Epithelial cell of esophagus (primary cell): ENCODE measurements at regions not wholly inside any gene's neighbourhood (a gene's known extent, or its start where the extent isn't known, plus 50 kb on each side); places are given as distances from the start of the nearest gene placed in this dataset.
"Not testable (repeated sequence)": the region's sequence is repeated elsewhere in the genome, so short reads cannot be mapped to it uniquely, and the experiment has no call there.

Experiments
- DNase-seq: peaks from one replicate; pipeline ENCODE4 v3.0.0; 2010; ENCODE audit warnings: low read depth
- H3K4me3 ChIP-seq: 2 replicates; pipeline ENCODE4 v1.5.1; 2011; ENCODE audit warnings: mild to moderate bottlenecking, low read length, control low read depth
- TF ChIP-seq, protein P1 (sequence below): IDR thresholded peaks from 2 replicates; pipeline ENCODE4 v1.5.1; 2011; ENCODE audit warnings: low read depth, mild to moderate bottlenecking, low read length, control low read depth, inconsistent platforms; ENCODE audit not compliant: insufficient read depth; ENCODE audit errors: missing control alignments

DNA sequence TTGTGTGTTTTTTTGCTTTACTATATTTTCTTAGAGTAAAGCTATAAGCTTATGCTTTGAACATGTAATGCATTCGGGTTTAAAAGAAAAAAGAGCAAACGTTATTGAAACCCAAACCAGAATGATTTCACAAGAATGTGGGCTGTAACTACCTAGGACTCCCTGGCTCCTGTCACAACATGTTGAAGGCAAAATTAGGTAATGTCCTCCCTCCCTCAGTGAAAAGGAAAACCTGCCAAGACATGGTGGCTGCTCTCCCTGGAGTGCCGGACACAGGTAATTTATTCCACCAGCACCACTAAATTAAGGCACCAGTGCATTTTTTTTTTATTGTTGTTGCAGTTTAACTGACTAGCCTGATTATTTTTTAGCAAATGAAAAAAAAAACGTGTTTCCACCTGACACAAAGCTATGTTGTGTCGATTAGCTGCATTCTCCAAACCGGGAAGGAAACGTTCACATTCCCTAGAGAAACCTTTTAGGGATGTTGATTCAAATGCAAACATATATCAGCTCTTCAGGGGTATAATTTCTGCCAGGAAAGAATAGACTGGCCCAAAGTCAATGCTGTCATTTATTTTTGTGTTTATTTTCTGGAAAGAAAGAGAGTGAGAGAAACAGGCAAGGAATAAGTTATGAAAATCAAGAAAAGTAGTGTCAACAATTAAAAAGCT, 134.6 kb downstream of the CCDC34 start:
- no peak overlapping the region for H3K4me3 ChIP-seq
- DNase-seq, result peak; percentile 94
- TF ChIP-seq, protein P1, sequence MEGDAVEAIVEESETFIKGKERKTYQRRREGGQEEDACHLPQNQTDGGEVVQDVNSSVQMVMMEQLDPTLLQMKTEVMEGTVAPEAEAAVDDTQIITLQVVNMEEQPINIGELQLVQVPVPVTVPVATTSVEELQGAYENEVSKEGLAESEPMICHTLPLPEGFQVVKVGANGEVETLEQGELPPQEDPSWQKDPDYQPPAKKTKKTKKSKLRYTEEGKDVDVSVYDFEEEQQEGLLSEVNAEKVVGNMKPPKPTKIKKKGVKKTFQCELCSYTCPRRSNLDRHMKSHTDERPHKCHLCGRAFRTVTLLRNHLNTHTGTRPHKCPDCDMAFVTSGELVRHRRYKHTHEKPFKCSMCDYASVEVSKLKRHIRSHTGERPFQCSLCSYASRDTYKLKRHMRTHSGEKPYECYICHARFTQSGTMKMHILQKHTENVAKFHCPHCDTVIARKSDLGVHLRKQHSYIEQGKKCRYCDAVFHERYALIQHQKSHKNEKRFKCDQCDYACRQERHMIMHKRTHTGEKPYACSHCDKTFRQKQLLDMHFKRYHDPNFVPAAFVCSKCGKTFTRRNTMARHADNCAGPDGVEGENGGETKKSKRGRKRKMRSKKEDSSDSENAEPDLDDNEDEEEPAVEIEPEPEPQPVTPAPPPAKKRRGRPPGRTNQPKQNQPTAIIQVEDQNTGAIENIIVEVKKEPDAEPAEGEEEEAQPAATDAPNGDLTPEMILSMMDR, result no peak

DNA sequence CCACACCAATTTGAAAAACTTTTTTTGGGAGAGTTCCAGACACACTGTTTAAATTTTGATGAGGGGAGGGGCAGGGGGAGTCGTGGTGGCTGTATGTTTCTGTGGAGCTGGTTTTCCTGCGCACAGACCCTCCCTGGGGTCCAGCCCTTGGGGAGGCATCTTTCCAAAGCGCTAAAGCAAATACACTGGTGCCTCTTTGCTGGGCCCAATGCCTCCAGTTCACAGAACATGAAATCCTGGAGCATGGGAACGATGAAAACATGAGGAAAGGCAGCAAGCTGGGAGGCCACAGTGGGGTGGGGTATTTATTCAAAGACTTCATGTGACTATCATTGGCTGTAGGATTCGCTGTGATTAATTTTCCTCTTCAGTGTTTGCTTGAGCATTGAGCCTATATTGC, 135.3 kb downstream of the CCDC34 start:
- H3K4me3 ChIP-seq, result no peak overlapping the region
- DNase-seq, result no peak
- TF ChIP-seq, protein P1, result no peak

DNA sequence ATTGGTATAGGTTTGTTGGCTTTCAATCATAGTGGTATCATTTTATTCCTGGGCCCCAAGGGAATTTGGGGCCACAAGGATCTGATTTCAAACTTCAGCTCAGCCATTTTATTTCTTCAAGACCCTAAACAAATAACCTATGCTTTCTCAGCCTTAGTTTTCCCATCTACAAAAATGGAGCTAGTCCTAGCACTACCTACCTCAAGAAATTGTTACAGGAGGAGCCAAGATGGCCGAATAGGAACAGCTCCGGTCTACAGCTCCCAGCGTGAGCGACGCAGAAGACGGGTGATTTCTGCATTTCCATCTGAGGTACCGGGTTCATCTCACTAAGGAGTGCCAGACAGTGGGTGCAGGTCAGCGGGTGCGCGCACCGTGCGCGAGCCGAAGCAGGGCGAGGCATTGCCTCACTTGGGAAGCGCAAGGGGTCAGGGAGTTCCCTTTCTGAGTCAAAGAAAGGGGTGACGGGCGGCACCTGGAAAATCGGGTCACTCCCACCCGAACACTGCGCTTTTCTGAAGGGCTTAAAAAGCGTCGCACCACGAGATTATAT, 143.5 kb downstream of the CCDC34 start:
- not testable (repeated sequence) for DNase-seq, H3K4me3 ChIP-seq

DNA sequence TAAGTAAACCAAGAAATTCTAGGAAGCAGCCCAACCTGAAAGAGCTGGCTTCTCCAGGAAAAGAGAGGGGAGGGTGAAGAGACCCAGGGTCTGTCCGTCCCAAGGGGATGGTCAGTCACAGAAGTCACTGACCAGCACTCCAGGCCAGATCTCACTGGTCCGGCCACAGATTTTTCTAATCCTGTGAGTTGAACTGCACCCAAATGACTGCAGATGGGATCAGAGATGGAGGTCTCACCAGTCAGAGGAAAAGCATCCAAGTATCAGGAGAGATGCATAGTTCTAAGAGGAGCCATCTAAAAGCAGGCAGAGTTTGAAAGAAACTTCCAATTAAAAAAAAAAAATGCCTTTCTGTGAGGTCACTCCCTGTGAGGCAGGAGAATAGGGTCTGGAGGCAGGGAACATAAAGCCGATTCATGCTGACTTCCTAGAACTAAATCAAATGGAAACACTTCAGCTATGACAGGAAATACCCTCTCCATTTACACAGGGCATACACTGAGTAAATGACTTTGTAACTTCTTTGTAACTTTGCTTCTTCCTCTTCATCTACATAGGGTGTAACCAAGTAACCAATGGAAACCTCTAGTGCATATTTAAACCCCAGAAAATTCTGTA, 144.5 kb downstream of the CCDC34 start:
- DNase-seq, result peak; percentile 24
- no peak overlapping the region for H3K4me3 ChIP-seq
- TF ChIP-seq, protein P1, result no peak

DNA sequence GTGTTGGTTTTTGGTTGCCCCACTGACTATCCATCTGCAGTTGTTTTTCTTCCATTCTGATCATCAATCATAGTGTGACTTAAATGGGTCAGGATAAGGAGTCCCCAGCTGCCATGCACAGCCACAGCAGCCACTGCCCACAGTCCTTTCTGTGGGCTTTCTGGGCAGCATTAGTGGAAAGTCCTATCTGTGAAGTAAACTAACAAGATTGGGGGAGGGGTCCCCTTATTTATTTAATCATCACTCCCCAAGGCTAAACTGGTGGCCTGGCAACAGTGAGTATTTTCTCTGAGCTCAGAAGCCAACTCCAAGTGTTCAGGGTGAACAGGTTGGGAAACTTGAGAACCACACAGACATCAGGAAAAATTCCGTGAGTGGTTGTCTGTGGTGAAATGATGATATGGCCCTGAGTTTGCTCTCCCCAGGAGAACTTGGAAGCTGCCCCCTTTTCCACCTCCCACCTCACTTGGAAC, 145.0 kb downstream of the CCDC34 start:
- peak; percentile 27 for DNase-seq
- no peak overlapping the region for H3K4me3 ChIP-seq
- TF ChIP-seq, protein P1, result no peak

DNA sequence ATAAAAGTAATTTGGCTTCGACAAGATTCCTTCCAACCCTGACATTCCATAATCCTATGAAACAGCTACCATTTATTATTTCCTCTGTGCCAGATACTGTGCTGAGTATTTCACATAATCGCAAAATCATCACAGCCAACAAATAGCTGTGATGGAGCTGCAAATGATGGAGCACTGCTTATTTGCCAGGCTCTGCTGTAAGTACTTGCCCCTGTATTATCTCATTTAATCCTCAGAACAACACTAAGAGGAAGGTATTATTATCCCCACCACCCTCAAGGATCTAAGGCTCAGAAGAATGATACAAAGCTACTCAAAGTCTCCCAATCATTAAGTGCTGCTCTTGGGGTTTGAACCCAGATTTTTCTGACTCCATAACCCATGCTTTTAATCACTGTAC, 145.5 kb downstream of the CCDC34 start:
- TF ChIP-seq, protein P1, result no peak
- DNase-seq, result no peak
- H3K4me3 ChIP-seq, result no peak overlapping the region

DNA sequence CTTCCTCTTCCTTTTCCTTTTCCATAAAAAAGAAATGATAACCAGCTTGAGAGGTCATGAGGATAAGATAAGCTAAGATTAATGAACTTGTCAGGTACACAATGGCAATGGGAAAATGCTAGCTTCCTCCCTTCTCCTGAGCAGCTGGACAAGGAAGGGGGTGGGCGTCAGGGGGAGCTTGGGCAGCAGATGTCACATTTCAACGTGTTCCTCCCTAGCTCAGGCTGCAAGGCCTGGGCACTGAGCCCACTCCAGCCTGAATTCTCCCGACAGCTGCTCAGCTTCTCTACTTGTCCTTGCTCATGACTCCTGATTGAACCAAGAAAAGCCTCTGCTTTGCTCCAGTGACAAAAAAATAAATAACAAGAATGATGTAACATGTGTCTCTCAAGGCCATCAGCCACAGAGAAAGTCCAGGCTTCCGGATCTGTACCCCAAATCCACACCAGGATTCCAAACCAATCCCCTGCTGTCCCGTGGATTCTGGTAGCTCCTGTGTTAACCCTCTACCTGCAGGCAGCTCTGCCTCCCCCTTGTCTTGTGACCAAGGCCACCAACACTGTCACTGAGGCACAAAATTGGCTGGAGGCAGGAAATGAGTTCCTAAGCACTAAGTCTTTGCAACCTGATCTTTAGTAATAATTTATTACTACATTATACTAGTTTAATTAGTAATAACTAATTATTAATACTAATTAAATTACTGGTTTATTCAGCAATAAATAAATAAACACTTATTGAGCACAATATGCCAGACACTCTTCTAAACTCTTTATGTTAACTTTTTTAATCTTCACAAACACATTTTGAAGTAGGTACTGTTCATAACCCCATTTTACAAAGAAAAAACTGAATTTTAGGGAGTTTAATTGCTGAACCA, 146.5 kb downstream of the CCDC34 start:
- DNase-seq, result no peak
- TF ChIP-seq, protein P1, result no peak
- no peak overlapping the region for H3K4me3 ChIP-seq
